ENCODE measurements at regions not wholly inside any gene's neighbourhood (a gene's known extent, or its start where the extent isn't known, plus 50 kb on each side); places are given as distances from the start of the nearest gene placed in this dataset.

DNA sequence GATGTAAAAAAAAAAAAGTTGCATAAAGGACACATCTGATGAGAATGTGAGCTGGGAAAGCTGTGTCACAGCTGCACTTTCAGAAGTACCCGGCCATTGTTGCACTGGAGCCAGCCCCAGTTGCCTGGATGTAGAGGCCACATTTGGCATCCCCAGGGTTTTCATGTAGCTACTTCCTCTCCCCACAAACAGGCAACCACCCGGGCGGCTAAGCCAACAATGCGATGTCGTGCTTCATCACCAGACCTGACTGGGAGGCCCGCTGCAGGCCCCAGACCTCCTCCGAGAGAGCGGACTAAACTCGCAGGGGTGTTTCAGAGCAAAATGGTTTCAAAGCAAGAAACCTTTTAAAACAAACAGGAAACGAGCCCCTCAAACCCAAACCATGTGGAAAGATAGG lies 142.3 kb downstream of the TMCO5A start:
- H3K4ac ChIP-seq (ENCODE audit: low read depth, low read length) = no peak overlapping the region
- no peak overlapping the region for H2BK120ac ChIP-seq (ENCODE audit: low read depth, low read length)
- H3K23ac ChIP-seq (ENCODE audit: low read length) = no peak overlapping the region
- no peak overlapping the region for H4K5ac ChIP-seq (ENCODE audit: low read length)
- H3K27me3 ChIP-seq (ENCODE audit: insufficient read depth, low read length, poor library complexity) = no peaks in the 10 kb centered on the region
- H3K4me3 ChIP-seq (ENCODE audit: low read length) = no peak overlapping the region
- peak; percentile 37 for DNase-seq
- H2AK5ac ChIP-seq (ENCODE audit: low read length) = no peak overlapping the region
- H3K4me2 ChIP-seq (ENCODE audit: low read length) = no peak overlapping the region
- WGBS (ENCODE audit: extremely low coverage, insufficient coverage, low lambda C conversion rate) = no CpG with 5 or more reads among the region's 10 CpGs
- peaks cover 7% of the 10 kb centered on the region for H3K4me1 ChIP-seq (ENCODE audit: control insufficient read depth, low read depth, low read length)
- no peaks in the 10 kb centered on the region for H3K36me3 ChIP-seq (ENCODE audit: control insufficient read depth, insufficient read depth, low read length)
- no peaks in the 10 kb centered on the region for H3K79me1 ChIP-seq (ENCODE audit: low read length)
- no peak overlapping the region for H2BK15ac ChIP-seq (replicated peaks; ENCODE audit: low read depth)
- no peak overlapping the region for H3K27ac ChIP-seq (ENCODE audit: low read depth, low read length)
- no peak overlapping the region for H3K18ac ChIP-seq (ENCODE audit: low read length)
- H3K79me2 ChIP-seq (ENCODE audit: control insufficient read depth, insufficient read depth, low read length) = no peaks in the 10 kb centered on the region
- no peak overlapping the region for H3K9ac ChIP-seq (ENCODE audit: low read length)
- no peak overlapping the region for H4K8ac ChIP-seq (ENCODE audit: low read depth, low read length)
- no peak overlapping the region for H3K56ac ChIP-seq (ENCODE audit: low read length)
- H2BK5ac ChIP-seq (ENCODE audit: low read length) = no peak overlapping the region

GRCh38 chr15:38079236-38079635 lies 144.8 kb downstream of the TMCO5A start:
- H3K23ac ChIP-seq (ENCODE audit: low read length) = no peak overlapping the region
- H2BK5ac ChIP-seq (ENCODE audit: low read length) = no peak overlapping the region
- H2BK120ac ChIP-seq (ENCODE audit: low read depth, low read length) = no peak overlapping the region
- H3K36me3 ChIP-seq (ENCODE audit: control insufficient read depth, insufficient read depth, low read length) = no peaks in the 10 kb centered on the region
- H3K27ac ChIP-seq (ENCODE audit: low read depth, low read length) = no peak overlapping the region
- H3K79me2 ChIP-seq (ENCODE audit: control insufficient read depth, insufficient read depth, low read length) = no peaks in the 10 kb centered on the region
- no peak overlapping the region for H3K9ac ChIP-seq (ENCODE audit: low read length)
- H3K27me3 ChIP-seq (ENCODE audit: insufficient read depth, low read length, poor library complexity) = no peaks in the 10 kb centered on the region
- H3K18ac ChIP-seq (ENCODE audit: low read length) = no peak overlapping the region
- no peak overlapping the region for H3K4ac ChIP-seq (ENCODE audit: low read depth, low read length)
- H3K56ac ChIP-seq (ENCODE audit: low read length) = no peak overlapping the region
- WGBS (ENCODE audit: extremely low coverage, insufficient coverage, low lambda C conversion rate) = no CpG with 5 or more reads among the region's 5 CpGs
- no peak overlapping the region for H2AK5ac ChIP-seq (ENCODE audit: low read length)
- no peak for DNase-seq
- H3K79me1 ChIP-seq (ENCODE audit: low read length) = no peaks in the 10 kb centered on the region
- H3K4me2 ChIP-seq (ENCODE audit: low read length) = no peak overlapping the region
- no peak overlapping the region for H4K8ac ChIP-seq (ENCODE audit: low read depth, low read length)
- no peak overlapping the region for H2BK15ac ChIP-seq (replicated peaks; ENCODE audit: low read depth)
- no peak overlapping the region for H3K4me3 ChIP-seq (ENCODE audit: low read length)
- H4K5ac ChIP-seq (ENCODE audit: low read length) = no peak overlapping the region
- H3K4me1 ChIP-seq (ENCODE audit: control insufficient read depth, low read depth, low read length) = peaks cover 3% of the 10 kb centered on the region

- no peak overlapping the region for H3K18ac ChIP-seq (ENCODE audit: low read length)
- no peak overlapping the region for H3K56ac ChIP-seq (ENCODE audit: low read length)
- H4K5ac ChIP-seq (ENCODE audit: low read length) = no peak overlapping the region
- H3K27ac ChIP-seq (ENCODE audit: low read depth, low read length) = no peak overlapping the region
- H2BK5ac ChIP-seq (ENCODE audit: low read length) = no peak overlapping the region
- no peaks in the 10 kb centered on the region for H3K79me1 ChIP-seq (ENCODE audit: low read length)
- H2BK120ac ChIP-seq (ENCODE audit: low read depth, low read length) = no peak overlapping the region
- no peak overlapping the region for H2BK15ac ChIP-seq (replicated peaks; ENCODE audit: low read depth)
- H3K23ac ChIP-seq (ENCODE audit: low read length) = no peak overlapping the region
- H3K4me2 ChIP-seq (ENCODE audit: low read length) = no peak overlapping the region
- no peak overlapping the region for H4K8ac ChIP-seq (ENCODE audit: low read depth, low read length)
- H3K4me3 ChIP-seq (ENCODE audit: low read length) = no peak overlapping the region
- no peaks in the 10 kb centered on the region for H3K79me2 ChIP-seq (ENCODE audit: control insufficient read depth, insufficient read depth, low read length)
- no peak overlapping the region for H3K9ac ChIP-seq (ENCODE audit: low read length)
- DNase-seq = no peak
- no CpG with 5 or more reads among the region's 3 CpGs for WGBS (ENCODE audit: extremely low coverage, insufficient coverage, low lambda C conversion rate)
- no peak overlapping the region for H3K4ac ChIP-seq (ENCODE audit: low read depth, low read length)
- H3K27me3 ChIP-seq (ENCODE audit: insufficient read depth, low read length, poor library complexity) = no peaks in the 10 kb centered on the region
- H2AK5ac ChIP-seq (ENCODE audit: low read length) = no peak overlapping the region
- H3K36me3 ChIP-seq (ENCODE audit: control insufficient read depth, insufficient read depth, low read length) = no peaks in the 10 kb centered on the region
- no peaks in the 10 kb centered on the region for H3K4me1 ChIP-seq (ENCODE audit: control insufficient read depth, low read depth, low read length)
Measured at GRCh38 chr15:38080651-38081275, 146.3 kb downstream of the TMCO5A start.

DNA sequence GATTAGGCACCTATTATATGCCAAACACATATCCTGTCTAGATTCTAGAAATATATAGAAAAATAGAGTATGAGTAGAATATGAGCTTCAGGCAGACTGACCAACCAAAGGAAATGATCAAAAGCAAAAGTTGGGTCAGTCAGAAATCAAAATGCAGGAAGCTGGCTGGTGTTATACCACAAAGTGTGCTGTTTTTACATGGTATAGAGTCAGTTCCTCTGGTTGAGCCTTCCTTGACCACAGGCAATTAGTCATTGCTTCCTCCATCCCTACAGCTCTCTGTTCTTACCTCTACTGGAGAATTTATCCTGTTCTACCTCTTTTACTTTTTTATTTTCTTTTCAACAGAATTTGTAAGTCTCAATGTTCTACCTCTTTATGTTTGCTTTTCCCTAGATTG lies 149.8 kb downstream of the TMCO5A start:
- Histone ChIP-seq H3K9ac (ENCODE audit: low read length) (no peak overlapping the region), H3K27me3 (ENCODE audit: insufficient read depth, low read length, poor library complexity) (no peaks in the 10 kb centered on the region), H2AK5ac (ENCODE audit: low read length) (no peak overlapping the region), H3K23ac (ENCODE audit: low read length) (no peak overlapping the region), H3K4me2 (ENCODE audit: low read length) (no peak overlapping the region), H3K56ac (ENCODE audit: low read length) (no peak overlapping the region), H2BK15ac (replicated peaks; ENCODE audit: low read depth) (no peak overlapping the region), H3K79me2 (ENCODE audit: control insufficient read depth, insufficient read depth, low read length) (no peaks in the 10 kb centered on the region), H2BK5ac (ENCODE audit: low read length) (no peak overlapping the region), H3K4ac (ENCODE audit: low read depth, low read length) (no peak overlapping the region), H3K4me1 (ENCODE audit: control insufficient read depth, low read depth, low read length) (no peaks in the 10 kb centered on the region), H3K18ac (ENCODE audit: low read length) (no peak overlapping the region), H3K79me1 (ENCODE audit: low read length) (no peaks in the 10 kb centered on the region), H4K8ac (ENCODE audit: low read depth, low read length) (peak overlapping the region; percentile 13), H3K36me3 (ENCODE audit: control insufficient read depth, insufficient read depth, low read length) (no peaks in the 10 kb centered on the region), H2BK120ac (ENCODE audit: low read depth, low read length) (no peak overlapping the region), H3K27ac (ENCODE audit: low read depth, low read length) (no peak overlapping the region), H3K4me3 (ENCODE audit: low read length) (no peak overlapping the region), H4K5ac (ENCODE audit: low read length) (no peak overlapping the region)
- DNase-seq = no peak

GRCh38 chr15:38085114-38085513 lies 150.7 kb downstream of the TMCO5A start:
- Histone ChIP-seq H3K4me2 (ENCODE audit: low read length) (no peak overlapping the region), H2BK120ac (ENCODE audit: low read depth, low read length) (no peak overlapping the region), H3K9ac (ENCODE audit: low read length) (no peak overlapping the region), H3K18ac (ENCODE audit: low read length) (no peak overlapping the region), H3K36me3 (ENCODE audit: control insufficient read depth, insufficient read depth, low read length) (no peaks in the 10 kb centered on the region), H2AK5ac (ENCODE audit: low read length) (no peak overlapping the region), H4K8ac (ENCODE audit: low read depth, low read length) (no peak overlapping the region), H3K56ac (ENCODE audit: low read length) (no peak overlapping the region), H3K79me1 (ENCODE audit: low read length) (no peaks in the 10 kb centered on the region), H3K27me3 (ENCODE audit: insufficient read depth, low read length, poor library complexity) (no peaks in the 10 kb centered on the region), H3K27ac (ENCODE audit: low read depth, low read length) (no peak overlapping the region), H3K4me3 (ENCODE audit: low read length) (no peak overlapping the region), H4K5ac (ENCODE audit: low read length) (no peak overlapping the region), H3K23ac (ENCODE audit: low read length) (no peak overlapping the region), H3K79me2 (ENCODE audit: control insufficient read depth, insufficient read depth, low read length) (no peaks in the 10 kb centered on the region), H3K4ac (ENCODE audit: low read depth, low read length) (no peak overlapping the region), H2BK15ac (replicated peaks; ENCODE audit: low read depth) (no peak overlapping the region), H3K4me1 (ENCODE audit: control insufficient read depth, low read depth, low read length) (no peaks in the 10 kb centered on the region), H2BK5ac (ENCODE audit: low read length) (no peak overlapping the region)
- WGBS (ENCODE audit: extremely low coverage, insufficient coverage, low lambda C conversion rate) = no CpG with 5 or more reads among the region's 7 CpGs
- no peak for DNase-seq

GRCh38 chr15:38085931-38086568 lies 151.6 kb downstream of the TMCO5A start:
- Histone ChIP-seq H3K36me3 (ENCODE audit: control insufficient read depth, insufficient read depth, low read length) (no peaks in the 10 kb centered on the region), H4K8ac (ENCODE audit: low read depth, low read length) (no peak overlapping the region), H2BK15ac (replicated peaks; ENCODE audit: low read depth) (no peak overlapping the region), H3K23ac (ENCODE audit: low read length) (no peak overlapping the region), H4K5ac (ENCODE audit: low read length) (no peak overlapping the region), H3K4me2 (ENCODE audit: low read length) (no peak overlapping the region), H3K27ac (ENCODE audit: low read depth, low read length) (no peak overlapping the region), H2BK120ac (ENCODE audit: low read depth, low read length) (no peak overlapping the region), H3K27me3 (ENCODE audit: insufficient read depth, low read length, poor library complexity) (no peaks in the 10 kb centered on the region), H2AK5ac (ENCODE audit: low read length) (no peak overlapping the region), H3K4me1 (ENCODE audit: control insufficient read depth, low read depth, low read length) (no peaks in the 10 kb centered on the region), H3K18ac (ENCODE audit: low read length) (no peak overlapping the region), H3K4ac (ENCODE audit: low read depth, low read length) (no peak overlapping the region), H2BK5ac (ENCODE audit: low read length) (no peak overlapping the region), H3K56ac (ENCODE audit: low read length) (no peak overlapping the region), H3K79me1 (ENCODE audit: low read length) (no peaks in the 10 kb centered on the region), H3K9ac (ENCODE audit: low read length) (no peak overlapping the region), H3K4me3 (ENCODE audit: low read length) (no peak overlapping the region), H3K79me2 (ENCODE audit: control insufficient read depth, insufficient read depth, low read length) (no peaks in the 10 kb centered on the region)
- no CpG with 5 or more reads among the region's 1 CpG for WGBS (ENCODE audit: extremely low coverage, insufficient coverage, low lambda C conversion rate)
- no peak for DNase-seq

Measured in mesendoderm (in vitro differentiated cells).